Liver (tissue), 3 donors: ENCODE measurements at regions not wholly inside any gene's neighbourhood (a gene's known extent, or its start where the extent isn't known, plus 50 kb on each side); places are given as distances from the start of the nearest gene placed in this dataset.

ENCODE experiments used
- ATF3 ChIP-seq: IDR thresholded peaks from 2 replicates; pipeline ENCODE4 v1.6.1; 2016; ENCODE audit warnings: antibody characterized with exemption
- CTCF ChIP-seq: fragments of 150-350 bp; IDR thresholded peaks from 2 replicates; pipeline ENCODE4 v1.5.1; 2017; ENCODE audit warnings: improper control_type of control experiment, low read depth, low read length; ENCODE audit not compliant: missing input control
- JUND ChIP-seq, 2 donors: IDR thresholded peaks; 2 replicates each; pipeline ENCODE4 v1.6.1; 2016; ENCODE audit warnings: antibody characterized with exemption in 2 of 2
- MAX ChIP-seq: IDR thresholded peaks from 2 replicates; pipeline ENCODE4 v1.6.1; 2016; ENCODE audit warnings: antibody characterized with exemption
- RAD21 ChIP-seq, 2 donors: IDR thresholded peaks; 2 replicates each; pipeline ENCODE4 v1.6.1; 2016; ENCODE audit warnings: antibody characterized with exemption in 2 of 2, mild to moderate bottlenecking in 2 of 2
- YY1 ChIP-seq: IDR thresholded peaks from 2 replicates; pipeline ENCODE4 v1.6.1; 2016; ENCODE audit warnings: antibody characterized with exemption, mild to moderate bottlenecking
- donor health status: healthy.
- donor health status: healthy.

GRCh38 chr2:76187415-76187814 is 476.7 kb upstream of the GCFC2 start:
- TF ChIP-seq CTCF (no peak), MAX (no peak), ATF3 (no peak), JUND (IDR thresholded peaks at IDR 0.05) (no peak), YY1 (no peak), RAD21 (IDR thresholded peaks at IDR 0.05) (no peak)
